HTR-8/SVneo (cell line): ENCODE measurements at regions not wholly inside any gene's neighbourhood (a gene's known extent, or its start where the extent isn't known, plus 50 kb on each side); places are given as distances from the start of the nearest gene placed in this dataset.

ENCODE experiments used
- DNase-seq: peaks from one replicate; pipeline ENCODE4 v3.0.0; 2011; ENCODE audit warnings: low spot score, mixed read lengths; ENCODE audit not compliant: insufficient read length
- FAIRE-seq: peaks from 2 replicates; lab custom pipeline; 2011; peaks lifted over from hg19 to GRCh38; lab: Jason Lieb, UNC

DNA sequence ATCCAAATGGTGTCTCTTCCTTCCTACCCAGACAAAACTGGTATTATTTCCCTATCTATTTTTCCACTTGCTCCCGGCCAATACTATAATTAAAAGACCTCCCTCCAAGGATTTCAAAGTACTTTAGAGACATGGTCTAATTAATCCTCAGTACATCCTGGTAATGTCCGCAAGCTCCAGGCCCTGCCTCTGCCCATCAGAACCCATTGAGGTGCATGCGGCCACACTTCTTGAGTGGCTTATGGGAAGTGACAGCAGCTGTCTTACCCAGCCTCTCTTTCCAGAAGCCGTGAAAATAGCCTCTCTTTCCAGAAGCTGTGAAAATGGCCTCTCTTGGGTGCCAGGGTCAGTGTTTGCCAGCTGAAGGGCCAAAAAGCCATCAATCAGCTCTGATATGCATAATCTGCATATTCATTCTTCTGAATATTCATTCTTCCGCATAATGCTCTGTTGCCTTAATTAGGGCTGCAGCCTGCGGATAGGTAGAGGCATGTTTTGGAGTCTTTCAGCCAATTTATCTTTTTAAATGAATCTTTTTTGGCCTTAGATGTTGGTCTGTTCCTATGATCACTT, 148.4 kb upstream of the TMTC4 start:
- DNase-seq (no peak), FAIRE-seq (no peak)

DNA sequence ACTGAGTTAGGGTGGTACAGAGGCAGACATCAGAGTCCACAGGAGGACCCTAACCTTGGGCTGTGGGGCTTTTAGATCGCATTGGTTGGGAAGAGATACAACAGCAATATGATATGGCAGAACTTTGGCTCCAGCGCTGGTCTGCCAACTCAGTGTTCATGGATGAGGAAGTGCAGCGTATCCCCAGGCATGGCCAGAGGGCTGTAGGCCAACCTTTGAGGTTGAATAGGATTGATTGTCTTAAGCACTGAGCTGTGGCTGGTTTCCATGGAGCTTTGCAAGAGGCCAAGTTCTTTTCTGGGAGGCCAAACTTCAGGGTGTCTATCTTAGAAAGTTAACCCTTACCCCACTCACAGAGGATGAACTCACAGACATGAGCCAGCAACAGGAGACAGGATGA, 144.1 kb upstream of the TMTC4 start:
- no peak for FAIRE-seq

GRCh38 chr13:100817928-100818327, 143.3 kb upstream of the TMTC4 start:
- no peak for FAIRE-seq
- DNase-seq: no peak

More for the DNA sequence above, 144.1 kb upstream of the TMTC4 start:
- DNase-seq: no peak

GRCh38 chr13:100815476-100816046, 141.0 kb upstream of the TMTC4 start:
- no peak for DNase-seq

DNA sequence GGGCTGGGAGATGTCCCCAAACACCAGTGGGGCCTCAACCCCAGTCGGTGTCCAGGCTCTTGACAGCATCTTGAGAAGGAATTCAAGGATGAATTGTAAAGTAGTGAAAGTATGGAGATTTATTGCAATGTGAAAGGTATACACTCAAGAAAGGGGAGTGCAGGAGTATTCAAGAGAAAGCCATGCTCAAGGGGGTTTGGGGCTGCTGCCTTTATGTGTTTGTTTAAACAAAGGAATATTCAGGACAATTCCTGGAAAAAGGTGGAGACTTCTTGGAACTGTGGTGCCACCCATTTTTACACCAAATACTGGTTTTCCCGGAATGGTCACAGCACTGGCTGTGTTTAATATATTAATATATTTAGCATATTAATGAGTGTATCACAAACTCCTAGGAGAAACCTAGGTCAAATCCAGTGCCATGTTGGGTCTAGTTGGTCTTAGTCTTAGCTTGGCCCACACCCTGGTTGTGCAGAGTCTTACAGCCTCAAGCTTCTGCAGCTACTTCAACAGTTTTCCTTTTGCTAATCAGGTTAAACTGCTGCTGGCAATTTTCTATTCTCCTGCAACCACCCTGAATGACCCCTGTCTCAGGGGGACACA, 138.5 kb upstream of the TMTC4 start:
- DNase-seq (no peak), FAIRE-seq (no peak)

More at GRCh38 chr13:100815476-100816046, 141.0 kb upstream of the TMTC4 start:
- FAIRE-seq: no peak

DNA sequence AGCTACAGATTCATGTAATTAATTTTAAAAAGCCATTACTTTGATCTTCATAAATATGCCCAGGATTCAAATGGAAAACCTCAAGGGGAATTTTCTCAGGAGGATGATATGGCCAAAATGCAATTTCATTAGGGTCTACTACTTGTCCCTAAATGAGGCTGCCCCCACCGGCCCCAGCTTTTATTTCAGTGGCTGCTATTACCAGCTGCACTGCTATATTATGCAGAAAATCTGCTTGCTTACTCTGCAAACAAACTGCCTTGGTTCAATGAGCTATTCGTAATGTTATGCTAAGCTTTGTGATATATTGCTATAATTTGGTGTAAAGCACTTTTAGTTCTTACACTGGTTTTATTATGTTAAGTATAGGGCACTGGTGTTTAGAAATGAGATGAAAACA, 137.3 kb upstream of the TMTC4 start:
- FAIRE-seq: no peak
- no peak for DNase-seq

GRCh38 chr13:100811024-100811865, 136.7 kb upstream of the TMTC4 start:
- no peak for DNase-seq
- FAIRE-seq: no peak

DNA sequence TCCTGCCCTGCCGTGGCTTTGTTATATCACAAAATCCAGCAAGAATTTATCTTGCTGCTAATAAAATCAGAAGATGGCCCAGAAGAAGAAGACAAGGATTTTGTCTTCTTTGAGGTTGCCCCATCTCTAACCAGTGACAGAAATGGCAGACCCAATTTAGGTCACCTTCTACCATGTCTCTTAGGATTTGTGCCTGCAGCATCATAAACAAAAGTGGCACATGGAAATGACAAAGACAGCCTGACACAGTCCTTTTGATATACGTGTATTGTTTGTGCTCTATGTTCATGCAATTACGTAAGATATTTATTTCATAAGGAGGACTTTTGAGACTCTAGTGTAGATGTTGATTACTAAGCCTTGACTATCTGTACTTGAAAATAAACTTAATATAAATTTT, 135.9 kb upstream of the TMTC4 start:
- no peak for FAIRE-seq
- DNase-seq: no peak

DNA sequence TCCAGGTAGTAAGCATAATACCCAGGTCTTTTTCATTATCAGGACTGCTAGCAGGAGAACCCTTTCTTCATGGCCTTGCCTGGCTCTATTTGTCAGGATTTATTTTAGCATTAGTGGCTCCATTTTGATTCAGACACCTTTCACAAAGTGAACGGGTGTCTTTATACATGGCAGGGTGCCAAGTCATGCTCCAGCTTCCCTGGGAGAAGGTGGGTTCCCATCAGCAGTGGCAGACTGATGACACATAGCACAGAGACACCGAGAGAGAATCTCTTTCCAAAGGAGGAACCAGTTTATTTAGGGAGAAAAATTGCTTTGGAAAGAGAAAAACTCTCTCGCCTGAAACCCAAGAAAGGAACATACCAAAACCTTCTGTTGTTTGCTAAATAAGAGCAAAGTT, 135.3 kb upstream of the TMTC4 start:
- no peak for DNase-seq
- FAIRE-seq: no peak

- no peak for FAIRE-seq
- DNase-seq: no peak
Measured at GRCh38 chr13:100809129-100809390, 134.5 kb upstream of the TMTC4 start.

DNA sequence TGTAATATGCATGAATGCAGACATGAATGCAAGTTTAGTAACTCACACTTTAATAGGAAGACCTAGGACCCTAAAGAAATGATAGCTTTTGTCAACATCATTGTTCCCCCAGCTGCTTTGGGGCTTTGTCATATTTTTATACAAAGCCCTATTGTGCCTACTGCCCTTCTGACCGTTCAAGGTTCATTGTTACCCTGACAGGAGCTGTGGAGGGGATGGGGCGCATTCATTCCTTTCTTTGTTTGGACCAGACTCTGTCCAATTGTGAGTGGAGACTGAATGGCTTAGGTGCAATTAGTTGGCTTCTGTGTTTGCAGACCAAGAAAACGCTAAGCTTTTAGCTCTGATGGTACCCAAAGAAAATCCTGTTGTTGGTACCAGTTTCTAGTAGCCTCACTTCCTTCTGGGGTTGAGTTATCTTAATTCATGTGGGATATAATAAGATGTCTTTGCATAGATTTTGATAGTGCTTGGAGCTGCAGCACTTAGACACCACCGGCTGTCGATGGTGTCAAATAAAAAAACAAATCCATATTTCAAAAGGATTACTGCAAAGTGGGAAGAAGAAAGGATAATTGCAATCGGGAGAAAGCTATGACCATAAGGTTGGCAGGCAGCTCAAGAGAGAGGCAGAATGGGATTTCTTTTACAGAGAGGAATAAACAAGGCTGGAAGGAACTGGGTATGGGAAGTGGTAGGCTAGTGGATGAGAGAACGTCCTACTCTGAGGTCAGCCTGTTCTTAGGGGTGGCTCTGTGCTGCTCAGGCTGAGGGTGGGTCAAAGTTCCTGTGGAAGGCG, 133.9 kb upstream of the TMTC4 start:
- FAIRE-seq: no peak
- no peak for DNase-seq

DNA sequence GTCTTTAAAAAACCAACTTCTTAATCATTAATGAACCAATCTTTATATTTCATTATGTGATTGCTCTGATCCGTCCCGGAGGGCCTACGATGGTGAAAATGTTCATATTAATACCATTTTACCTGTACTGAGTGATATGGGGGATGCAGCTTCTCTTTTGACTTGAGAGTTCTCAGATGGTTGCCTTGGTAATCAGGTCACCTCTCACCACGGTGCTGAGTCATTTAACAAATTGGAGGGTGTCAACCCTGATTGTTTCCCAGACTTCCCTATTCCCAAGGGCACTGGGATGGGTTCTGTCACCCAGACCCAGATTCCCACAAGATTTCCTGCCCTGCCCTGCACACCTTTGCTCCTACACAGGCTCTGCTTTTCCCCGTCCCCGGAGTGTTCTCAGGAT, 128.5 kb upstream of the TMTC4 start:
- FAIRE-seq (no peak), DNase-seq (no peak)

DNA sequence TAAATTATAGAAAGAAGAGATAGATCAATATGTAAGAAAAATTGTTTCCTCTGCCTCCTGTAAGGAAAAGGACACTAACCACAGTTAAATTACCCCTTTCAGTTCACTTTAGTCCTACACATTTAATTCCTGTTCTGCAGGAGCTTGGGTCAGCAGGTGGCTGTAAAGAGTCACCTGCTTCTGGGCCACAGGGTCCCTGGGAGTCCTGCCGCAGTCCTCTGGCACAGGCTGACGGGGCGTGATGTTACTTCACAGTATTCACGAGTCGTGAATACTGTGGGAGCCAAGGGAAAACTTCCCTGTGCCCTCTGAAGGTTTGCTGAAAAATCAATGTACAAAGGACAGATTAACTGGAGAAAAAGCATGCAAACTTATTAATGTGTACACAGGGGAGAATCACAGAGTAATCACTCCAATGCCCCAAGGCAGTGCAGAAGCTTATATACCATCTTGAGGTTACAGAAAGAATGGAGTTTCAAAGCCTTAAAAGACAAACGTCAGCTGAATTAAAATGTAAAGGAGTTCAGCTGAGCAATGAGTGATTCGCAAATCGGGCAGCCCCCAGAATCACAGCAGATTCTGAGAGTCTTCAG, 125.8 kb upstream of the TMTC4 start:
- DNase-seq: no peak
- FAIRE-seq: no peak

- no peak for FAIRE-seq
- no peak for DNase-seq
Measured at GRCh38 chr13:100798739-100799361, 124.3 kb upstream of the TMTC4 start.

- FAIRE-seq (no peak), DNase-seq (no peak)
Measured at GRCh38 chr13:100797921-100798320, 123.3 kb upstream of the TMTC4 start.

GRCh38 chr13:100796463-100796862, 121.9 kb upstream of the TMTC4 start:
- no peak for DNase-seq
- no peak for FAIRE-seq

DNA sequence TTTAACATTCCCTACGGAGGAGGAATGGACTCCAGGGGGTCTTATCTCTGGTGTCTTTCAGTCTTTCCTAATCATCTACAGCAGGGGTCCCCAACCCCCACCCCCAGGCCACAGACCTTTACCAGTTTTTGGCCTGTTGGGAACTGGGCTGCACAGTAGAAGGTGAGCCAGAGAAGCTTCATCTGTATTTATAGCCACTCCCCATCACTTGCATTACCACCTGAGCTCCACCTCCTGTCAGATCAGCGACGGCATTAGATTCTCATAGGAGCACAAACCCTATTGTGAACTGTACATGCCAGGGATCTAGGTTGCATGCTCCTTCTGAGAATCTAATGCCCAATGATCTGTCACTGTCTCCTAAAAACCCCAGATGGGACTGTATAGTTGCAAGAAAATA, 120.0 kb upstream of the TMTC4 start:
- FAIRE-seq (no peak), DNase-seq (no peak)

GRCh38 chr13:100790405-100790804, 115.8 kb upstream of the TMTC4 start:
- FAIRE-seq (no peak), DNase-seq (no peak)

- FAIRE-seq: no peak
- no peak for DNase-seq
Measured at GRCh38 chr13:100789968-100790367, 115.4 kb upstream of the TMTC4 start.

- DNase-seq (no peak), FAIRE-seq (no peak)
Measured at GRCh38 chr13:100789481-100789880, 114.9 kb upstream of the TMTC4 start.
